H1 (cell line): ENCODE measurements at regions not wholly inside any gene's neighbourhood (a gene's known extent, or its start where the extent isn't known, plus 50 kb on each side); places are given as distances from the start of the nearest gene placed in this dataset.

Source experiments
- CTCF ChIA-PET: fragments of 300-600 bp; sonication (Branson Sonifier 250); formaldehyde crosslinking; loops from one replicate; lab custom pipeline; 2021; ENCODE audit not compliant: partially characterized antibody; lab: Charles Lee
- POLR2A ChIA-PET: fragments of 300-600 bp; sonication (Branson Sonifier 250); formaldehyde crosslinking; loops from one replicate; lab custom pipeline; 2021; ENCODE audit warnings: inconsistent platforms; ENCODE audit not compliant: partially characterized antibody; lab: Charles Lee
- DNase-seq, 2 experiments: peaks; one replicate each; pipeline versions ENCODE4 v3.0.0 to v3.0.0-alpha.2; 2010 to 2022; ENCODE audit warnings: low spot score in 2 of 2, low read depth in 1 of 2, mixed read lengths in 1 of 2
- FAIRE-seq: peaks from 2 replicates; lab custom pipeline; 2011; peaks lifted over from hg19 to GRCh38; lab: Jason Lieb, UNC
- H2AFZ ChIP-seq: 2 replicates; pipeline ENCODE4 v1.8.1; 2012; ENCODE audit warnings: low read length, inconsistent platforms
- H2AK5ac ChIP-seq: 2 replicates; pipeline ENCODE4 v1.6.1; 2013; ENCODE audit warnings: low read depth, low read length
- H2BK120ac ChIP-seq: replicated peaks from 2 replicates; pipeline ENCODE3; 2013; ENCODE audit warnings: low read depth, low read length, inconsistent platforms
- H2BK12ac ChIP-seq: 2 replicates; pipeline ENCODE4 v1.6.1; 2013; ENCODE audit warnings: low read depth, low read length
- H2BK15ac ChIP-seq: 2 replicates; pipeline ENCODE4 v1.6.1; 2013; ENCODE audit warnings: low read length
- H2BK20ac ChIP-seq: 2 replicates; pipeline ENCODE4 v1.6.1; 2013; ENCODE audit warnings: low read length
- H2BK5ac ChIP-seq: 2 replicates; pipeline ENCODE4 v1.6.1; 2013; ENCODE audit warnings: low read depth, low read length
- H3K14ac ChIP-seq: 2 replicates; pipeline ENCODE4 v1.6.1; 2013; ENCODE audit warnings: inconsistent platforms; ENCODE audit not compliant: insufficient read length
- H3K18ac ChIP-seq: 2 replicates; pipeline ENCODE4 v1.6.1; 2013; ENCODE audit warnings: low read length; ENCODE audit errors: extremely low read depth
- H3K23ac ChIP-seq: 2 replicates; pipeline ENCODE4 v1.6.1; 2013; ENCODE audit warnings: inconsistent platforms; ENCODE audit not compliant: insufficient read length
- H3K23me2 ChIP-seq: 2 replicates; pipeline ENCODE4 v1.6.1; 2013; ENCODE audit warnings: low read depth, low read length
- H3K27ac ChIP-seq: 2 replicates; pipeline ENCODE4 v1.6.1; 2011; ENCODE audit warnings: low read depth, low read length, inconsistent platforms
- H3K27me3 ChIP-seq, 4 experiments: replicated peaks in 1 of 4; 1 replicate in 1 of 4; 2 replicates in 3 of 4; pipeline versions ENCODE4 v1.6.1 to v1.8.1; 2011 to 2013; ENCODE audit warnings: low read length in 3 of 4, mild to moderate bottlenecking in 3 of 4, inconsistent platforms in 2 of 4, mixed read lengths in 2 of 4, moderate library complexity in 1 of 4; ENCODE audit not compliant: control insufficient read depth in 3 of 4, insufficient read depth in 3 of 4; ENCODE audit errors: extremely low read depth in 1 of 4
- H3K36me3 ChIP-seq, 4 experiments: 2 replicates each; pipeline versions ENCODE4 v1.6.1 to v1.8.1; 2011 to 2013; ENCODE audit warnings: mild to moderate bottlenecking in 4 of 4, low read length in 3 of 4, moderate library complexity in 2 of 4, control low read depth in 1 of 4, inconsistent platforms in 1 of 4; ENCODE audit not compliant: insufficient read depth in 4 of 4, control insufficient read depth in 2 of 4
- H3K4ac ChIP-seq: replicated peaks from 2 replicates; pipeline ENCODE3; 2013; ENCODE audit warnings: low read length, low read depth, mixed read lengths, inconsistent platforms; ENCODE audit not compliant: insufficient read length
- H3K4me1 ChIP-seq, 4 experiments: replicated peaks in 1 of 4; 1 replicate in 1 of 4; 2 replicates in 3 of 4; pipeline versions ENCODE4 v1.6.1 to v1.8.1; 2011 to 2013; ENCODE audit warnings: low read length in 3 of 4, inconsistent platforms in 2 of 4, mixed read lengths in 1 of 4; ENCODE audit not compliant: insufficient read depth in 4 of 4, control insufficient read depth in 3 of 4
- H3K4me2 ChIP-seq, 2 experiments: 2 replicates each; pipeline versions ENCODE4 v1.6.1 to v1.8.1; 2011 to 2013; ENCODE audit warnings: low read depth in 2 of 2, low read length in 2 of 2, control low read depth in 1 of 2, inconsistent platforms in 1 of 2, mild to moderate bottlenecking in 1 of 2; ENCODE audit not compliant: insufficient read depth in 1 of 2
- H3K4me3 ChIP-seq, 4 experiments: fragments of 200-600, 300-600 bp in 1 of 4; sonication (generic), shearing (Covaris generic), sonication (Bioruptor Twin) in 1 of 4; 2 replicates each; pipeline versions ENCODE4 v1.5.1 to v1.8.1; 2011 to 2016; ENCODE audit warnings: low read length in 4 of 4, low read depth in 3 of 4, control low read depth in 2 of 4, inconsistent platforms in 2 of 4, mild to moderate bottlenecking in 2 of 4, mixed read lengths in 1 of 4, moderate library complexity in 1 of 4; ENCODE audit not compliant: insufficient read depth in 2 of 4; ENCODE audit errors: extremely low read depth in 1 of 4
- H3K56ac ChIP-seq: replicated peaks from 2 replicates; pipeline ENCODE3; 2013; ENCODE audit warnings: low read depth, mild to moderate bottlenecking, mixed read lengths, low read length, inconsistent platforms; ENCODE audit not compliant: insufficient read length
- H3K79me1 ChIP-seq: 2 replicates; pipeline ENCODE4 v1.6.1; 2013; ENCODE audit warnings: low read depth, low read length, control low read depth
- H3K79me2 ChIP-seq, 2 experiments: 2 replicates each; pipeline versions ENCODE4 v1.6.1 to v1.8.1; 2012 to 2013; ENCODE audit warnings: low read length in 2 of 2, mild to moderate bottlenecking in 2 of 2, inconsistent platforms in 1 of 2; ENCODE audit not compliant: insufficient read depth in 2 of 2, control insufficient read depth in 1 of 2
- H3K9ac ChIP-seq, 4 experiments: replicated peaks in 1 of 4; 1 replicate in 1 of 4; 2 replicates in 3 of 4; pipeline versions ENCODE4 v1.6.1 to v1.8.1; 2011 to 2013; ENCODE audit warnings: low read depth in 3 of 4, low read length in 3 of 4, control low read depth in 2 of 4, mild to moderate bottlenecking in 2 of 4, moderate library complexity in 2 of 4, inconsistent platforms in 1 of 4; ENCODE audit errors: extremely low read depth in 1 of 4
- H3K9me3 ChIP-seq, 2 experiments: 2 replicates each; pipeline versions ENCODE4 v1.6.1 to v1.8.1; 2012 to 2013; ENCODE audit warnings: mild to moderate bottlenecking in 2 of 2, moderate library complexity in 2 of 2, control low read depth in 1 of 2, inconsistent platforms in 1 of 2, low read depth in 1 of 2, low read length in 1 of 2, mixed read lengths in 1 of 2; ENCODE audit not compliant: insufficient read depth in 2 of 2
- H4K20me1 ChIP-seq, 2 experiments: replicated peaks in 1 of 2; 2 replicates each; pipeline versions ENCODE3 to v1.8.1; 2011 to 2013; ENCODE audit warnings: inconsistent platforms in 2 of 2, low read length in 2 of 2, mild to moderate bottlenecking in 1 of 2; ENCODE audit not compliant: insufficient read depth in 2 of 2, control insufficient read depth in 1 of 2
- H4K5ac ChIP-seq: 2 replicates; pipeline ENCODE4 v1.6.1; 2013; ENCODE audit warnings: low read length, low read depth, mixed read lengths, inconsistent platforms; ENCODE audit not compliant: insufficient read length
- H4K8ac ChIP-seq: 2 replicates; pipeline ENCODE4 v1.8.0; 2013; ENCODE audit warnings: mild to moderate bottlenecking, moderate library complexity, low read length, inconsistent platforms; ENCODE audit not compliant: insufficient read depth; ENCODE audit errors: extremely low read depth
- H4K91ac ChIP-seq: replicated peaks from 2 replicates; pipeline ENCODE3; 2013; ENCODE audit warnings: low read length, mixed read lengths, inconsistent platforms; ENCODE audit not compliant: insufficient read length
- ATF2 ChIP-seq: IDR thresholded peaks from 2 replicates; pipeline ENCODE4 v1.6.1; 2012; ENCODE audit warnings: low read length, inconsistent platforms
- CBX5 ChIP-seq: fragments of 300-800, 300-1000 bp; sonication (generic); IDR thresholded peaks from 2 replicates; pipeline ENCODE4 v1.7.1; 2016; ENCODE audit warnings: antibody characterized with exemption, low read length, low read depth
- CHD2 ChIP-seq: IDR thresholded peaks from 2 replicates; pipeline ENCODE4 v1.6.1; 2012; ENCODE audit warnings: low read length, improper control_type of control experiment
- CREB1 ChIP-seq: IDR thresholded peaks from 2 replicates; pipeline ENCODE4 v1.6.1; 2012; ENCODE audit warnings: inconsistent platforms
- NRF1 ChIP-seq: IDR thresholded peaks from 2 replicates; pipeline ENCODE4 v1.6.1; 2011; ENCODE audit warnings: mild to moderate bottlenecking, low read depth, low read length, improper control_type of control experiment
- RBBP5 ChIP-seq: IDR thresholded peaks from 2 replicates; pipeline ENCODE4 v1.7.1; 2012; ENCODE audit warnings: low read depth, mild to moderate bottlenecking, inconsistent platforms, low read length, moderate library complexity, borderline replicate concordance
- RXRA ChIP-seq: IDR thresholded peaks from 2 replicates; pipeline ENCODE4 v1.6.1; 2011; ENCODE audit warnings: low read depth, mild to moderate bottlenecking, low read length, moderate library complexity; ENCODE audit not compliant: insufficient read depth
- SIRT6 ChIP-seq: IDR thresholded peaks from one replicate; pipeline ENCODE4 v1.7.1; 2012; ENCODE audit warnings: low read length, inconsistent platforms
- SP4 ChIP-seq: IDR thresholded peaks from 2 replicates; pipeline ENCODE4 v1.6.1; 2012; ENCODE audit warnings: low read length, inconsistent platforms
- SUZ12 ChIP-seq: fragments of 200-600 bp; sonication (generic); IDR thresholded peaks from 2 replicates; pipeline ENCODE4 v1.6.1; 2012; ENCODE audit warnings: mild to moderate bottlenecking, inconsistent platforms, low read length, moderate library complexity, mixed read lengths
- TAF1 ChIP-seq: IDR thresholded peaks from 2 replicates; pipeline ENCODE4 v1.6.1; 2011; ENCODE audit warnings: mild to moderate bottlenecking, low read depth, low read length
- TAF7 ChIP-seq: optimal IDR thresholded peaks from 2 replicates; pipeline ENCODE3; 2011; ENCODE audit warnings: low read depth, mild to moderate bottlenecking, inconsistent platforms, low read length, moderate library complexity, borderline replicate concordance
- TEAD4 ChIP-seq: IDR thresholded peaks from 2 replicates; pipeline ENCODE4 v1.6.1; 2012; ENCODE audit warnings: low read depth, low read length, inconsistent platforms, mixed read lengths
- WGBS, 2 experiments: shearing (Covaris generic) in 1 of 2; methylation state at CpG; one replicate each; pipeline versions ENCODE4 v1.1.6 to v1.1.7; 2013 to 2015; ENCODE audit warnings: low lambda C conversion rate in 2 of 2, mixed read lengths in 2 of 2, inconsistent platforms in 1 of 2, low coverage in 1 of 2, missing lambda C conversion rate in 1 of 2; ENCODE audit not compliant: insufficient replicate concordance in 2 of 2, insufficient coverage in 1 of 2, insufficient read length in 1 of 2; ENCODE audit errors: extremely low coverage in 1 of 2, missing lambda C conversion rate in 1 of 2; 5-methylcytosine and 5-hydroxymethylcytosine counted together

- Histone ChIP-seq H4K20me1 (no peaks in the 10 kb centered on the region), H4K5ac (no peak overlapping the region), H2BK5ac (no peak overlapping the region), H3K79me1 (no peaks in the 10 kb centered on the region), H3K4me1 (no peaks in the 10 kb centered on the region), H3K18ac (no peak overlapping the region), H2BK15ac (no peak overlapping the region), H3K79me2 (no peaks in the 10 kb centered on the region), H3K23me2 (no peaks in the 10 kb centered on the region), H2BK120ac (no peak overlapping the region), H3K23ac (no peak overlapping the region), H2AK5ac (no peak overlapping the region), H4K8ac (no peak overlapping the region), H3K4me3 (no peak overlapping the region), H3K56ac (no peak overlapping the region), H3K36me3 (no peaks in the 10 kb centered on the region), H4K91ac (no peak overlapping the region), H2AFZ (no peak overlapping the region), H3K4me2 (no peak overlapping the region), H3K14ac (no peak overlapping the region), H2BK12ac (no peak overlapping the region), H3K9ac (no peak overlapping the region), H3K9me3 (peaks cover 9 to 11% of the 10 kb centered on the region in 2 experiments; a peak in 1 of 4 replicates), H3K27me3 (no peaks in the 10 kb centered on the region), H3K4ac (no peak overlapping the region), H3K27ac (no peak overlapping the region), H2BK20ac (no peak overlapping the region)
- FAIRE-seq (no peak), DNase-seq (no peak)
- TF ChIP-seq RXRA (no peak), TAF1 (no peak), TEAD4 (no peak), CHD2 (no peak), ATF2 (no peak), TAF7 (no peak), CREB1 (no peak), NRF1 (no peak), CBX5 (no peak), SP4 (no peak), SUZ12 (no peak), SIRT6 (no peak), RBBP5 (no peak)
- WGBS, 2 experiments, result 87% methylated on average over 5 of the region's 9 CpGs; no CpG with 5 or more reads in 1 of the 2 experiments
- ChIA-PET POLR2A (no interaction called here), CTCF (no interaction called here)
Measured at GRCh38 chr3:161977850-161978249, 481.2 kb downstream of the OTOL1 start.
